Tibial nerve (tissue), 4 donors: ENCODE measurements at regions not wholly inside any gene's neighbourhood (a gene's known extent, or its start where the extent isn't known, plus 50 kb on each side); places are given as distances from the start of the nearest gene placed in this dataset.

ENCODE experiments used
- DNase-seq, 2 donors: peaks; one replicate each; pipeline ENCODE4 v3.0.0-alpha.2; 2019; ENCODE audit warnings: low spot score in 2 of 2
- H3K27ac ChIP-seq, 4 donors: fragments of 200-600 bp; sonication (generic) in 3 of 4; one replicate each; pipeline ENCODE4 v1.5.1; 2017 to 2019; ENCODE audit warnings: mild to moderate bottlenecking in 1 of 4
- H3K27me3 ChIP-seq, 2 donors: fragments of 200-600 bp; sonication (generic) in 1 of 2; one replicate each; pipeline versions ENCODE4 v1.5.1 to v1.6.0; 2017 to 2019
- H3K36me3 ChIP-seq, 3 donors: fragments of 200-600 bp; sonication (generic); one replicate each; pipeline ENCODE4 v1.5.1; 2018 to 2019
- H3K4me1 ChIP-seq, 4 donors: fragments of 200-600 bp; sonication (generic) in 3 of 4; one replicate each; pipeline ENCODE4 v1.5.1; 2017 to 2019
- H3K4me3 ChIP-seq, 4 donors: fragments of 200-600 bp; sonication (generic) in 3 of 4; one replicate each; pipeline ENCODE4 v1.5.1; 2017 to 2019; ENCODE audit warnings: mild to moderate bottlenecking in 1 of 4, moderate library complexity in 1 of 4
- H3K9me3 ChIP-seq, 4 donors: fragments of 200-600 bp; sonication (generic) in 3 of 4; one replicate each; pipeline ENCODE4 v1.5.1; 2017 to 2019
- EP300 ChIP-seq, 2 donors: sonication (generic); formaldehyde crosslinking; IDR thresholded peaks; one replicate each; pipeline ENCODE4 v1.6.1; 2017; ENCODE audit warnings: antibody characterized with exemption in 2 of 2, mild to moderate bottlenecking in 1 of 2
- POLR2A ChIP-seq, 2 donors: fragments of 450-650 bp; IDR thresholded peaks; one replicate each; pipeline ENCODE4 v1.6.1; 2017; ENCODE audit warnings: antibody characterized with exemption in 2 of 2, mild to moderate bottlenecking in 2 of 2, moderate library complexity in 2 of 2
- WGBS, 2 donors: methylation state at CpG; one replicate each; pipeline ENCODE4 v1.1.5; 2018; 5-methylcytosine and 5-hydroxymethylcytosine counted together
- TF ChIP-seq, protein P1 (sequence below), 5 experiments: fragments of 200-600 bp in 3 of 5; fragments of 450-650 bp in 2 of 5; sonication (generic) in 3 of 5; IDR thresholded peaks; one replicate each; pipeline ENCODE4 v1.5.1; 2016 to 2019; ENCODE audit warnings: antibody characterized with exemption in 5 of 5, mild to moderate bottlenecking in 3 of 5, moderate library complexity in 2 of 5

DNA sequence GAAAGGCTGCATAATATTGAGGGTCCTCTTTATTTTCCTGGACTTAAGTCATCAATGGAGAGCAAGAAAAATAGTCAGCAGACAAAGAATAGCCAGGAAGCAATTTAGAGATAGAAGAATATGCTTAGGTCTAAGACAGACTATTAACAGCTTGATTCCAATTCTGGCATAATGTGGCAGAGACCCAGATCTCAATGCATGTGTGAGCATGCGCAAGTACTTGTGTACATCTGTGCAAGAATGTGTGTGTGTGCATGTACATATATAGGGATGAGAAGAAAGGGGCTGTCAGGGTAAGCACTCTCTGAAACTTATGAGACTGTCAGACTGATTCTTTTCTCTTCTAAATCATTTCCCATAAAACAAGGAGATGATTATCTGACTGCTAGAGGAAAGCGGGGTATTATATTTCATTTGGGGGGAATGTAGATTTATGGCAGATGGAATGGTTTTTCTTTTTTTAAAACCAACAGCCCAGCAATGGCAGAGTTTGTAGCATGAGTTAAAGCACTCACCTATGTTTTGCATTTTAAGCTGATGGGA, 381.3 kb upstream of the SPRED2 start:
- TF ChIP-seq, protein P1, sequence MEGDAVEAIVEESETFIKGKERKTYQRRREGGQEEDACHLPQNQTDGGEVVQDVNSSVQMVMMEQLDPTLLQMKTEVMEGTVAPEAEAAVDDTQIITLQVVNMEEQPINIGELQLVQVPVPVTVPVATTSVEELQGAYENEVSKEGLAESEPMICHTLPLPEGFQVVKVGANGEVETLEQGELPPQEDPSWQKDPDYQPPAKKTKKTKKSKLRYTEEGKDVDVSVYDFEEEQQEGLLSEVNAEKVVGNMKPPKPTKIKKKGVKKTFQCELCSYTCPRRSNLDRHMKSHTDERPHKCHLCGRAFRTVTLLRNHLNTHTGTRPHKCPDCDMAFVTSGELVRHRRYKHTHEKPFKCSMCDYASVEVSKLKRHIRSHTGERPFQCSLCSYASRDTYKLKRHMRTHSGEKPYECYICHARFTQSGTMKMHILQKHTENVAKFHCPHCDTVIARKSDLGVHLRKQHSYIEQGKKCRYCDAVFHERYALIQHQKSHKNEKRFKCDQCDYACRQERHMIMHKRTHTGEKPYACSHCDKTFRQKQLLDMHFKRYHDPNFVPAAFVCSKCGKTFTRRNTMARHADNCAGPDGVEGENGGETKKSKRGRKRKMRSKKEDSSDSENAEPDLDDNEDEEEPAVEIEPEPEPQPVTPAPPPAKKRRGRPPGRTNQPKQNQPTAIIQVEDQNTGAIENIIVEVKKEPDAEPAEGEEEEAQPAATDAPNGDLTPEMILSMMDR (IDR thresholded peaks at IDR 0.05), result no peak
- TF ChIP-seq EP300 (IDR thresholded peaks at IDR 0.05) (no peak), POLR2A (IDR thresholded peaks at IDR 0.05) (no peak)
- Histone ChIP-seq H3K9me3 (peaks cover 0 to under 1% (median 0%) of the 10 kb centered on the region in 4 donors), H3K27me3 (no peaks in the 10 kb centered on the region), H3K36me3 (no peaks in the 10 kb centered on the region), H3K4me1 (no peaks in the 10 kb centered on the region), H3K27ac (no peak overlapping the region), H3K4me3 (no peak overlapping the region)
- WGBS, 2 donors, result 79 to 80% methylated on average over 2 of the region's 2 CpGs
- no peak for DNase-seq

DNA sequence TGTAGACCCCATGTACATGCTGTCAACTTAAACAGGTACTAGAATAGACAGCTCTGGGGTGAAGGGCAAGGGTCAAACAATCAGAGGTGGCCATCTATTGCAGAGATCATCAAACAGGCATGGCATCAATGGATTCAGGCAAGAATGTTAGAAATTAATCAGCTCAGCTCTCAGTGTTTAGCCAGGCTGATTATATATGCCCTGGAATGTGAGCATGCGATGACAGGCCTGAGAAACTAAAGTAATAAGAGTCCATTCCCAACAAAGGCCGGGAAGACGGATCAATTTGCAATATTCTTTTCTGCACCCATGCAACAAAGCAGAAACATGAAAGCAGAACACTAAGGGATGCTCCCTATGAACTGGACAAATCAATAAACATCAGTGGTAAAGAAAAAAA, 380.5 kb upstream of the SPRED2 start:
- peaks cover 0 to 9% (median 0%) of the 10 kb centered on the region in 4 donors for H3K9me3 ChIP-seq
- 88 to 94% methylated on average over 3 of the region's 3 CpGs for WGBS, 2 donors
- no peak overlapping the region for H3K4me3 ChIP-seq
- H3K4me1 ChIP-seq, result no peaks in the 10 kb centered on the region
- no peak overlapping the region for H3K27ac ChIP-seq
- no peak for TF ChIP-seq EP300 (IDR thresholded peaks at IDR 0.05)
- no peak for DNase-seq
- no peaks in the 10 kb centered on the region for H3K27me3 ChIP-seq
- no peaks in the 10 kb centered on the region for H3K36me3 ChIP-seq

- DNase-seq, result no peak
- no peak overlapping the region for H3K4me3 ChIP-seq
- no peak for TF ChIP-seq EP300 (IDR thresholded peaks at IDR 0.05)
- TF ChIP-seq, protein P1 (IDR thresholded peaks at IDR 0.05), result no peak
- TF ChIP-seq POLR2A (IDR thresholded peaks at IDR 0.05), result no peak
- no peaks in the 10 kb centered on the region for H3K36me3 ChIP-seq
- H3K9me3 ChIP-seq, result peaks cover 0 to 15% (median 0%) of the 10 kb centered on the region in 4 donors
- 94 to 97% methylated on average over 4 of the region's 4 CpGs for WGBS, 2 donors
- H3K27me3 ChIP-seq, result no peaks in the 10 kb centered on the region
- H3K4me1 ChIP-seq, result no peaks in the 10 kb centered on the region
- no peak overlapping the region for H3K27ac ChIP-seq
These were observed 375.5 kb upstream of the SPRED2 start for GRCh38 chr2:65807942-65808341.

- Histone ChIP-seq H3K27me3 (no peaks in the 10 kb centered on the region), H3K9me3 (peaks cover 0 to 15% (median 0%) of the 10 kb centered on the region in 4 donors), H3K4me1 (no peaks in the 10 kb centered on the region), H3K36me3 (no peaks in the 10 kb centered on the region), H3K27ac (no peak overlapping the region), H3K4me3 (no peak overlapping the region)
- 94 to 96% methylated on average over 3 of the region's 3 CpGs for WGBS, 2 donors
- no peak for TF ChIP-seq EP300 (IDR thresholded peaks at IDR 0.05)
- TF ChIP-seq, protein P1 (IDR thresholded peaks at IDR 0.05), result no peak
- no peak for TF ChIP-seq POLR2A (IDR thresholded peaks at IDR 0.05)
- no peak for DNase-seq
These were observed 372.4 kb upstream of the SPRED2 start for GRCh38 chr2:65804777-65805176.

GRCh38 chr2:65802298-65802942, 370.0 kb upstream of the SPRED2 start:
- no peak for DNase-seq
- no peaks in the 10 kb centered on the region for H3K36me3 ChIP-seq
- no peaks in the 10 kb centered on the region for H3K27me3 ChIP-seq
- H3K27ac ChIP-seq, result no peak overlapping the region
- 64 to 65% methylated on average over 6 of the region's 6 CpGs for WGBS, 2 donors
- H3K4me3 ChIP-seq, result no peak overlapping the region
- no peaks in the 10 kb centered on the region for H3K4me1 ChIP-seq
- TF ChIP-seq, protein P1 (IDR thresholded peaks at IDR 0.05), result no peak
- TF ChIP-seq POLR2A (IDR thresholded peaks at IDR 0.05), result no peak
- TF ChIP-seq EP300 (IDR thresholded peaks at IDR 0.05), result no peak
- peaks cover 0 to under 1% (median 0%) of the 10 kb centered on the region in 4 donors for H3K9me3 ChIP-seq
